ENCODE measurements at regions not wholly inside any gene's neighbourhood (a gene's known extent, or its start where the extent isn't known, plus 50 kb on each side); places are given as distances from the start of the nearest gene placed in this dataset.

- H2AFZ ChIP-seq (replicated peaks; ENCODE audit: low read length, poor library complexity) = no peak overlapping the region
- no CpG with 5 or more reads among the region's 4 CpGs for WGBS, 2 experiments (ENCODE audit: extremely low coverage in 2 of 2, insufficient read length in 1 of 2)
- dilution Hi-C loops (cut with HindIII; ENCODE audit: low sequenced_read_pairs, unreplicated experiment) (no loop called here), intact Hi-C loops (cut with micrococcal nuclease) (no loop called here), in situ Hi-C loops (cut with MboI; ENCODE audit: low sequenced_read_pairs) (no loop called here)
- H2BK5ac ChIP-seq (ENCODE audit: low read depth, low read length, poor library complexity, severe bottlenecking) = no peak overlapping the region
- H4K8ac ChIP-seq (ENCODE audit: low read depth in 2 of 2, low read length in 2 of 2) = no peak overlapping the region
- H2AK5ac ChIP-seq (ENCODE audit: low read depth, low read length) = no peak overlapping the region
- no peaks in the 10 kb centered on the region for H3K9me3 ChIP-seq (ENCODE audit: control insufficient read depth, insufficient read depth, low read length)
- ATAC-seq (ENCODE audit: low read depth) (no peak), DNase-seq (no peak)
- H3K56ac ChIP-seq (ENCODE audit: extremely low read depth, insufficient read depth, low read length) = no peak overlapping the region
- BruUV-seq (replicated peaks) = no TSS peak
- H3K23ac ChIP-seq (ENCODE audit: low read depth, low read length) = no peak overlapping the region
- H3K4me1 ChIP-seq (ENCODE audit: control insufficient read depth, insufficient read depth, low read length) = no peaks in the 10 kb centered on the region
- no peak overlapping the region for H3K9ac ChIP-seq (ENCODE audit: low read depth, low read length)
- no peak overlapping the region for H2BK15ac ChIP-seq (ENCODE audit: low read depth, low read length)
- H2BK20ac ChIP-seq (ENCODE audit: low read depth, low read length) = no peak overlapping the region
- H2AK9ac ChIP-seq (replicated peaks; ENCODE audit: low read depth, low read length, poor library complexity) = no peak overlapping the region
- no peak overlapping the region for H3K14ac ChIP-seq (replicated peaks; ENCODE audit: low read depth, low read length)
- H4K5ac ChIP-seq (ENCODE audit: low read depth, low read length) = no peak overlapping the region
- TF ChIP-seq ELK1 (IDR thresholded peaks at IDR 0.05; ENCODE audit: borderline replicate concordance, low read depth, low read length) (no peak), MAZ (IDR thresholded peaks at IDR 0.05; ENCODE audit: borderline replicate concordance, low read depth, low read length) (no peak), POLR2A (IDR thresholded peaks at IDR 0.05; ENCODE audit: low read depth, low read length) (no peak), FOS (IDR thresholded peaks at IDR 0.05; ENCODE audit: low read depth, low read length) (no peak), RFX5 (IDR thresholded peaks at IDR 0.05; ENCODE audit: low read depth, low read length) (no peak), RAD21 (IDR thresholded peaks at IDR 0.05; ENCODE audit: low read length) (no peak), NFE2L2 (IDR thresholded peaks at IDR 0.05; ENCODE audit: low read depth, low read length) (no peak), CTCF (conservative IDR thresholded peaks at IDR 0.05; ENCODE audit: low read depth, low read length) (no peak), SMC3 (IDR thresholded peaks at IDR 0.05; ENCODE audit: low read depth, low read length) (no peak), MAFK (IDR thresholded peaks at IDR 0.05; ENCODE audit: low read depth, low read length) (no peak), CHD1 (IDR thresholded peaks at IDR 0.05; ENCODE audit: low read depth, low read length) (no peak), RCOR1 (IDR thresholded peaks at IDR 0.05; ENCODE audit: insufficient replicate concordance, low read length) (no peak)
- H2BK120ac ChIP-seq (ENCODE audit: low read depth, low read length) = no peak overlapping the region
- no peaks in the 10 kb centered on the region for H4K20me1 ChIP-seq (ENCODE audit: insufficient read depth, low read length)
- ChIA-PET CTCF (no interaction called here), POLR2A (ENCODE audit: unreplicated experiment) (no interaction called here)
- no peak overlapping the region for H3K4ac ChIP-seq (ENCODE audit: low read depth, low read length)
- H3K27ac ChIP-seq (ENCODE audit: insufficient read depth, low read length) = no peak overlapping the region
- H3K27me3 ChIP-seq (ENCODE audit: control insufficient read depth, insufficient read depth, low read length) = no peaks in the 10 kb centered on the region
- H3K4me2 ChIP-seq (ENCODE audit: low read depth, low read length) = no peak overlapping the region
- H3K79me1 ChIP-seq (ENCODE audit: low read depth in 1 of 2, low read length in 2 of 2) = no peaks in the 10 kb centered on the region
- H3K18ac ChIP-seq (ENCODE audit: low read depth, low read length) = no peak overlapping the region
- no peaks in the 10 kb centered on the region for H3K36me3 ChIP-seq (ENCODE audit: control insufficient read depth, insufficient read depth, low read length)
- no peak overlapping the region for H4K91ac ChIP-seq (ENCODE audit: insufficient read depth, low read depth, low read length)
- no peaks in the 10 kb centered on the region for H3K9me1 ChIP-seq (ENCODE audit: insufficient read depth, low read length)
- no peak overlapping the region for H3K4me3 ChIP-seq (ENCODE audit: insufficient read depth, low read depth, low read length)
These were observed 738.1 kb downstream of the HDGFL1 start for GRCh38 chr6:23307516-23307915.
